Muscle layer of duodenum (tissue), 2 donors: ENCODE measurements at regions not wholly inside any gene's neighbourhood (a gene's known extent, or its start where the extent isn't known, plus 50 kb on each side); places are given as distances from the start of the nearest gene placed in this dataset.
"Not testable (repeated sequence)": the region's sequence is repeated elsewhere in the genome, so short reads cannot be mapped to it uniquely, and the experiment has no call there.

Source experiments
- H3K27ac ChIP-seq: one replicate; pipeline ENCODE4 v1.7.0; 2013; ENCODE audit warnings: mild to moderate bottlenecking, low read length
- H3K27me3 ChIP-seq: one replicate; pipeline ENCODE4 v1.7.0; 2013; ENCODE audit warnings: low read depth, mild to moderate bottlenecking, control low read depth, low read length
- H3K36me3 ChIP-seq, 2 donors: one replicate each; pipeline ENCODE4 v1.7.0; 2013; ENCODE audit warnings: low read length in 2 of 2, control low read depth in 1 of 2, mild to moderate bottlenecking in 1 of 2; ENCODE audit not compliant: insufficient read depth in 2 of 2, control insufficient read depth in 1 of 2
- H3K4me1 ChIP-seq, 2 donors: one replicate each; pipeline ENCODE4 v1.7.0; 2013; ENCODE audit warnings: low read length in 2 of 2, mild to moderate bottlenecking in 2 of 2, control low read depth in 1 of 2, moderate library complexity in 1 of 2; ENCODE audit not compliant: insufficient read depth in 2 of 2, control insufficient read depth in 1 of 2
- H3K4me3 ChIP-seq, 2 donors: one replicate each; pipeline ENCODE4 v1.7.0; 2013; ENCODE audit warnings: low read length in 2 of 2, low read depth in 1 of 2, mild to moderate bottlenecking in 1 of 2
- H3K9me3 ChIP-seq, 2 donors: one replicate each; pipeline ENCODE4 v1.7.0; 2013; ENCODE audit warnings: low read length in 2 of 2, control low read depth in 1 of 2, mild to moderate bottlenecking in 1 of 2; ENCODE audit not compliant: control insufficient read depth in 1 of 2
- donor health status: healthy.

DNA sequence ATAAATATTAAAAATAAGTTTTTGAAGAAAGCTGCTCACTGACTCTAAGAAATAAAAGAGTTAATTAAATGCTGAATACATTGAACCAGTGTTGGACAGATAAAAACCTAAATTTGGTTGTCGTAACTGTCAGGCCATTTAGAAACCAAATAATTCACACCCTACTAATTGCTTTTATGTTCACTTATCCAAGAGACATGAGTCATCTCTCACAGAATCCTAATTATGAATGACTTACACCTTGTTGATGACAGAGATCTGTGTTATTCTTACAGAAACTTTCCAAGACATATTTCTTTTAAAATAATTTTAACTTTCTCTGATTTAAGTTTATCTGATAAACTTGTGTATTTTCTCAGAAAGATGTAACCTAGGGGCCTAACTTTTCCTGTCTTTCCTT is 250.7 kb downstream of the IKZF2 start:
- Histone ChIP-seq H3K27ac (no peak overlapping the region), H3K36me3 (no peaks in the 10 kb centered on the region), H3K27me3 (no peaks in the 10 kb centered on the region), H3K9me3 (no peaks in the 10 kb centered on the region), H3K4me3 (no peak overlapping the region), H3K4me1 (no peaks in the 10 kb centered on the region)

DNA sequence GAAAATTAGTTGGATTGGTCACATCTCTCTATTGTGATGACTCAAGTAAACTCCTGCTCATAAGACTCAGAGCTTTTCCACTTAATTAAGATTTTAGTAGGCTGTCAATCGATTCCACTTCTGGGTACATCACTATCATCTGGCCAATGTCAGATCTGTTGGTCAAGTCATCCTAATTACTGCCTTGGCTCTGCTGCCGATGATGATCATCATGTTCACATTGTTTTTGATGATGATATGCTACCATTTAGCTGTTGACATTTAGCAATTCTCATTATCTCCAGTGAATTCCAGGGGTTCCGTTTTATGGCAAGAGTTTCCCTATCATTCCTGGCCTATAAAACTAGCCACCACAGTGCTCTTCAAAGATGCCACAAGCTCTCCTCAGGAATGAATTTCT is 253.4 kb downstream of the IKZF2 start:
- Histone ChIP-seq H3K9me3 (no peaks in the 10 kb centered on the region), H3K27ac (no peak overlapping the region), H3K4me1 (no peaks in the 10 kb centered on the region), H3K4me3 (no peak overlapping the region), H3K36me3 (no peaks in the 10 kb centered on the region), H3K27me3 (no peaks in the 10 kb centered on the region)

DNA sequence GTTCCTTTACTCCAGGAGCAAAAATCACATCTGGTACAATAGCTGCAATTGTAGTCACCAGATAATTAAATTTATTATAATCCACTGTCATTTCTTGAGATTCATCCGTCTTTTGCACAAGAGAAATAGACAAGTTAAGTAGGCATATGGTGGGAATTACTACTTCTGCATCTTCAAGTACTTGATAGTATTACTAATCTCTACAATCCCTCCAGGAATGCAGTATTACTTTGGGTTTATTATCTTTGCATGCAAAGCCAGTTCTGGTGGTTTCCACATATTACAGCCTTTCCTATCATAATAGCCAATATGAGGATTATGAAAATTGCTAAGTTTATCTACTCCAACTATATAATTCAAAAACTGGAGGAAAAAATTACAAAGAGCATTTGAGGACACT is 254.1 kb downstream of the IKZF2 start:
- Histone ChIP-seq H3K4me1 (no peaks in the 10 kb centered on the region), H3K36me3 (no peaks in the 10 kb centered on the region), H3K27ac (no peak overlapping the region), H3K27me3 (no peaks in the 10 kb centered on the region), H3K9me3 (no peaks in the 10 kb centered on the region), H3K4me3 (no peak overlapping the region)

DNA sequence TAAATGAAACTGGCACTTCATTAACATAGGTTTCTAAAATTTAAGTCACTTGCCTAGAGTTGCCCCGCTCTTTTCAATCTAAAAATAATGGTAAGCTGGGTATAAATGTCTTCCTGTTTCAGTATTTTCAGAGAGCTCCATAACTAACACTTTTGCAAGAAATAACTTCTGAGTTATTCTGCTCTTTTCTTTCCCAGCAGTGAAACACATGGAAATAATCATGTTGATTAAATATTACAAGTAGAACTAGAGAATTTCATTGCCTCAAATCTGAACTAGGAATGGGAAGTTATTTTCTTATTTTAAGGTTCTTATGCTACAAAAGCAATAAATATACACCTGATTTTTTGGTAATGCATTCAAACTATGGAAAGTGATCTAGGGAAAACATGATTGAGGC is 257.4 kb downstream of the IKZF2 start:
- Histone ChIP-seq H3K4me3 (no peak overlapping the region), H3K36me3 (no peaks in the 10 kb centered on the region), H3K4me1 (no peaks in the 10 kb centered on the region), H3K27me3 (no peaks in the 10 kb centered on the region), H3K9me3 (no peaks in the 10 kb centered on the region), H3K27ac (no peak overlapping the region)

DNA sequence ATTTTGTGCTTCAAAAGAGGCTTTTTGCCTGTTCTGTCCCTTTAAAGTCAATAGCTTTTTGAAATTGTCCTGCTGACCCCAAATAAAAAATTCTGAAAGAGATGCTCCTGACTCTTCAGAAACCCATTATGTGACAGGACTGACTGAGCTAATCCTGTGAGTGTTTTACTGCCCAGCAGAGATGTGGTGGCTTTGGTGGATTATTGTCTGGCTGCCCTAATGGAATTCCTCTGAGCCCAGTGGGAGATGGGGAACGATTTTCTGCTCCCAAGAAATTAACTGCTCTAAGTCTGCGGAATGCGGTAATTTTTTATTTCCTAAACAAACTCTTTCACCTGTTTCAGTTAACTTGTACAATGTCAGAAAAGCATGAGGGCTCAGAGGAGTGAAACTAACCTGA is 258.2 kb downstream of the IKZF2 start:
- Histone ChIP-seq H3K27ac (no peak overlapping the region), H3K36me3 (no peaks in the 10 kb centered on the region), H3K4me1 (no peaks in the 10 kb centered on the region), H3K27me3 (no peaks in the 10 kb centered on the region), H3K4me3 (no peak overlapping the region), H3K9me3 (no peaks in the 10 kb centered on the region)

DNA sequence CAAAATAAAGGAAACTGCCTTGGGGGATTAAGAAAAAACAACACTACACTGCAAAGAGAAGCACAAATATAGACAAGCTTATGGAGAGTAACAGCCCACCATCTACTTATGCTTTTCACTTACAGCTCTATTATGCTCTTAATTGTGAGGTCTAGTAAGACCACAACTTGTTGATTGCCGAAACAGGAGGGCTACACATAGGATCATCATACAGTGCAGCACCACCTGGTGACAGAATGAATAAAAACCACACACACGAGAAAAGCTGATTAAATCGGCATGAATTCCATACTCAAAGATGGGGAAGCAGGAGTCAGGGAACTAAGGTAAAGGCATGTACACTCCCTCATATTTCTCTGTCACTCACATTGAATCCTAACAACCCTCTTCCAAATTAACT is 259.2 kb downstream of the IKZF2 start:
- H3K4me1 ChIP-seq, result no peaks in the 10 kb centered on the region
- no peaks in the 10 kb centered on the region for H3K36me3 ChIP-seq
- H3K4me3 ChIP-seq, result no peak overlapping the region
- no peaks in the 10 kb centered on the region for H3K27me3 ChIP-seq
- no peaks in the 10 kb centered on the region for H3K9me3 ChIP-seq
- H3K27ac ChIP-seq, result no peak overlapping the region

DNA sequence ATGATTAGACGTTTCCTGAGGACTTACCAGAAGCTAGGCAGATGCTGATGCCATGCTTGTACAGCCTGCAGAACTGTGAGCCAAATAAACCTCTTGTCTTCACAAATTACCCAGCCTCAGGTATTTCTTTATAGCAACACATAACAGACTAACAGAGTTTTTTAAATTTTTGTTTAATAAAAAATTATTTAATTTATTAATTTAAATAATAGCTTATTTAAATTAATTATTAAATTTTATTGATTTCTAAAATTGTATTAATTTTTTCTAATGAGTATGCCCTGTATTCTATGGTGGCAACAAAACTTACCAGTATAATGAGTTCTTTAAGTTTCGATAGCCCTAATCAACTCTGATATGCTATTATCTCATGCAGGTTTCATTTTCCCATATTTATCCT is 259.8 kb downstream of the IKZF2 start:
- Histone ChIP-seq H3K4me3 (no peak overlapping the region), H3K4me1 (no peaks in the 10 kb centered on the region), H3K27me3 (no peaks in the 10 kb centered on the region), H3K27ac (no peak overlapping the region), H3K36me3 (no peaks in the 10 kb centered on the region), H3K9me3 (no peaks in the 10 kb centered on the region)

DNA sequence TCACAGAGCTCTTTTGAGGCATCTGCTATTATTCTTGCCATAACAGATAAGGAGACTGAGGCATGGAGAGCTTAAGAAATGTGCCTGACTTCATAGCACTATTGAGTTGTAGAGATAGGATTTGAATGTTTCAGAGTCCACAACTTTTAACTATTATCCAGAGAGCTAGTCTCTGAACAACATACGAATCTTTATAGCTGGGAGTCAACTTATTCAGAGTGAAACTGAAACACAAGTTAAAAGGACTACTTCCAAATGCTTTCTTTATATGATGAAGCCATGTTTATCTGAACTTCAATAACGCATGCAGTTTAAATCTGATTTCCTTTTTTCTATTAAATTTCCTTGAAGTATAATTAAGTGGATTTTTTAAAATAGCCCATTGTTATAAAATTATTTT is 268.8 kb downstream of the IKZF2 start:
- Histone ChIP-seq H3K27ac (no peak overlapping the region), H3K36me3 (no peaks in the 10 kb centered on the region), H3K9me3 (peaks cover 0 to 2% of the 10 kb centered on the region in 2 donors), H3K4me1 (no peaks in the 10 kb centered on the region), H3K27me3 (no peaks in the 10 kb centered on the region), H3K4me3 (no peak overlapping the region)

DNA sequence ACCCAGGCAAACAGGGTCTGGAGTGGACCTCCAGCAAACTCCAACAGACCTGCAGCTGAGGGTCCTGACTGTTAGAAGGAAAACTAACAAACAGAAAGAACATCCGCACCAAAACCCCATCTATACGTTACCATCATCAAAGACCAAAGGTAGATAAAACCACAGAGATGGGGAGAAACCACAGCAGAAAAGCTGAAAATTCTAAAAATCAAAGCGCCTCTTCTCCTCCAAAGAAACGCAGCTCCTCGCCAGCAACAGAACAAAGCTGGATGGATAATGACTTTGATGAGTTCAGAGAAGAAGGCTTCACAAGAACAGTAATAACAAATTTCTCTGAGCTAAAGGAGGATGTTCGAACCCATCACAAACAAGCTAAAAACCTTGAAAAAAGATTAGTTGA is 274.9 kb downstream of the IKZF2 start:
- not testable (repeated sequence) for H3K4me1 ChIP-seq, H3K9me3 ChIP-seq, H3K4me3 ChIP-seq, H3K36me3 ChIP-seq, H3K27ac ChIP-seq, H3K27me3 ChIP-seq

DNA sequence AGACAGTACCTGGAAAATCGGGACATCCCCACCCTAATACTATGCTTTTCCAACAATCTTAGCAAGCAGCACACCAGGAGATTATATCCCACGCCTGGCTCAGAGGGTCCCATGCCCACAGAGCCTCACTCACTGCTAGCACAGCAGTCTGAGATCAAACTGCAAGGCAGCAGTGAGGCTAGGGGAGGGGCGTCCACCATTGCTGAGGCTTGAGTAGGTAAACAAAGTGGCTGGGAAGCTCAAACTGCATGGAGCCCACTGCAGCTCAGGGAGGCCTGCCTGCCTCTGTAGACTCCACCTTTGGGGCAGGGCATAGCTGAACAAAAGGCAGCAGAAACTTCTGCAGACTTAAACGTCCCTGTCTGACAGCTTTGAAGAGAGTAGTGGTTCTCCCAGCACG is 275.5 kb downstream of the IKZF2 start:
- not testable (repeated sequence) for H3K27ac ChIP-seq, H3K9me3 ChIP-seq, H3K4me3 ChIP-seq, H3K4me1 ChIP-seq, H3K27me3 ChIP-seq, H3K36me3 ChIP-seq

DNA sequence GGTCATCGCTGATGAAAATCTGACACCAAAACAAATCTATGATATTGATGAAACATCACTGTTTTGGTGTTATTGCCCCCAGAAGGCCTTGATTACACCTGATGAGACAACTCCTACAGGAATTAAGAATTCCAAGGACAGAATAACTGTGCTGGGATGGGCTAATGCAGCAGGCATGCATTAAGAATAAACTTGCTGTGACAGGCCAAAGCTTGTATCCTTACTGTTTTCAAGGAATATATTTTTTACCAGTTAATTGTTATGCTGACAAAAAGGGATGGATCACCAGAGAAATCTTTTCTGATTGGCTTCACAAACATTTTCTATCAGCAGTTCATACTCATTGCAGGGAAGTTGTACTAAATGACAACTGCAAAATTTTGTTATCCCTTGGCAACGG is 278.2 kb downstream of the IKZF2 start:
- Histone ChIP-seq H3K27me3 (no peaks in the 10 kb centered on the region), H3K27ac (no peak overlapping the region), H3K4me1 (no peaks in the 10 kb centered on the region), H3K4me3 (no peak overlapping the region), H3K9me3 (no peaks in the 10 kb centered on the region), H3K36me3 (no peaks in the 10 kb centered on the region)

DNA sequence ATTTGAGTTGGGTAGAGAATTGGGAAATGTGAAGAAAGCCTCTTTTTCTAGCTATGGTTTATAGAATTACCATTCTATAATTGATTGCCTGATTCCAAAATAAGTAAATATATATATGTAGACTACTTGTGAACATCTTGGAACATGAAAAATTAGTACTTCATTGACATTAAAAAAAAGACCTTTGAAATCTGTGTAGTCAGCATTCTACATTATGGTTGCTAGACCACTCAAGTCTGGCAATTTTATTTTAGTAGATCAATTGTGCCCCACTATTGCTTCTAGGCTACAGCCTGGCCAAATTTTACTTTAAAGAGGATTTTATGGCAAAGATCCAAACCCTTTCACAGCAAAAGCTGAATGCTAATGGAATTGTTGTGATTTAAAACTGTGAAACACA is 279.8 kb downstream of the IKZF2 start:
- H3K4me3 ChIP-seq, result no peak overlapping the region
- no peaks in the 10 kb centered on the region for H3K4me1 ChIP-seq
- H3K9me3 ChIP-seq, result peaks cover 0 to under 1% of the 10 kb centered on the region in 2 donors
- no peaks in the 10 kb centered on the region for H3K27me3 ChIP-seq
- H3K27ac ChIP-seq, result no peak overlapping the region
- no peaks in the 10 kb centered on the region for H3K36me3 ChIP-seq
